Mammary epithelial cell (primary cell): ENCODE measurements at regions not wholly inside any gene's neighbourhood (a gene's known extent, or its start where the extent isn't known, plus 50 kb on each side); places are given as distances from the start of the nearest gene placed in this dataset.

Source experiments
- CTCF ChIP-seq, 2 donors: IDR thresholded peaks in 1 of 2; conservative IDR thresholded peaks in 1 of 2; 2 replicates each; pipeline ENCODE4 v1.5.1; 2011 to 2012; ENCODE audit warnings: inconsistent platforms in 2 of 2, low read length in 2 of 2, mild to moderate bottlenecking in 2 of 2, control low read depth in 1 of 2, low read depth in 1 of 2; ENCODE audit not compliant: insufficient read depth in 1 of 2; ENCODE audit errors: extremely low read depth in 1 of 2
- EZH2 ChIP-seq: IDR thresholded peaks from 2 replicates; pipeline ENCODE4 v1.6.1; 2012; ENCODE audit warnings: low read length, inconsistent platforms, borderline replicate concordance

- TF ChIP-seq CTCF (conservative IDR thresholded peaks at IDR 0.05 in 1 of 2, IDR thresholded peaks at IDR 0.05 in 1 of 2; ENCODE audit: extremely low read depth in 1 of 2, insufficient read depth in 1 of 2, low read depth in 1 of 2, low read length in 2 of 2): no peak
- TF ChIP-seq EZH2: no peak
Measured at GRCh38 chr14:41201696-41202095, 405.0 kb upstream of the LRFN5 start.
